ENCODE measurements at regions not wholly inside any gene's neighbourhood (a gene's known extent, or its start where the extent isn't known, plus 50 kb on each side); places are given as distances from the start of the nearest gene placed in this dataset.

DNA sequence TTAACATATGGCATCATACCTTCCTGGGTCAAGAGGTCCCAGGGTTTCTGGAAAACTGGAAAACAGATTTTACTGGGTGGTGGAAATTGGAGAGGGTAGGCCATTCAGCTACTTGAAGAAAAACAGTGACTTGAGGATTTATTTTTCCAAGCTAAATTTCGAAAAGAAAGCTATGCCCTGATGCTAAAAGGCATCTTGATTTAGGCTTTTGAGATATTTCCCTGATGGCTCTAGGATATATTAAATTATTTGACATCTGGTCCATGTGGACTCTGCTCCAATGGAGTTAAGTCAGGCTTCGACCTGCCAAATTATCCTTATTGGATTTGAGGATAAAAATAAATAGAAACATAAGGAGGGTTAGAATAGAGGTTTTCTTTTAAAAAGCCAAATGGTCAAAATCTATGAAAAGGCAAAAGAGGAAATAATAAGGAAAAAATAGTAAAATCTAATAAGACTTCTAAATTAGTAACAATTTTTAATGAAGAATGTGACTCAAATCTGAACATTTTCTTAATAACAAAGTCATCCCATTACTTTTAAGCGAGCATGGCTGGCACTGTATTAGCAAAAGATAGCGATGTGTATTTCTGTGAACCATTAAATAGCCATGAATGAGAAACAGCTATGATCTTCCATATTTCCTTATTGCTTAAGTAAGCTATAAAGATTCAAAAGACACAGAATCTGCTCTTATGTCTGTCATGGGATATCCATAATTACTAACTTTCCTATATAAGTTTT, 190.0 kb upstream of the MIR17HG start:
- TF ChIP-seq ZNF664 (tag by site-specific recombination; IDR thresholded peaks at IDR 0.05) = no peak
- TF ChIP-seq, protein P1, sequence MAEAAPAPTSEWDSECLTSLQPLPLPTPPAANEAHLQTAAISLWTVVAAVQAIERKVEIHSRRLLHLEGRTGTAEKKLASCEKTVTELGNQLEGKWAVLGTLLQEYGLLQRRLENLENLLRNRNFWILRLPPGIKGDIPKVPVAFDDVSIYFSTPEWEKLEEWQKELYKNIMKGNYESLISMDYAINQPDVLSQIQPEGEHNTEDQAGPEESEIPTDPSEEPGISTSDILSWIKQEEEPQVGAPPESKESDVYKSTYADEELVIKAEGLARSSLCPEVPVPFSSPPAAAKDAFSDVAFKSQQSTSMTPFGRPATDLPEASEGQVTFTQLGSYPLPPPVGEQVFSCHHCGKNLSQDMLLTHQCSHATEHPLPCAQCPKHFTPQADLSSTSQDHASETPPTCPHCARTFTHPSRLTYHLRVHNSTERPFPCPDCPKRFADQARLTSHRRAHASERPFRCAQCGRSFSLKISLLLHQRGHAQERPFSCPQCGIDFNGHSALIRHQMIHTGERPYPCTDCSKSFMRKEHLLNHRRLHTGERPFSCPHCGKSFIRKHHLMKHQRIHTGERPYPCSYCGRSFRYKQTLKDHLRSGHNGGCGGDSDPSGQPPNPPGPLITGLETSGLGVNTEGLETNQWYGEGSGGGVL (tag by site-specific recombination; IDR thresholded peaks at IDR 0.05) = no peak
- TF ChIP-seq, protein P2, sequence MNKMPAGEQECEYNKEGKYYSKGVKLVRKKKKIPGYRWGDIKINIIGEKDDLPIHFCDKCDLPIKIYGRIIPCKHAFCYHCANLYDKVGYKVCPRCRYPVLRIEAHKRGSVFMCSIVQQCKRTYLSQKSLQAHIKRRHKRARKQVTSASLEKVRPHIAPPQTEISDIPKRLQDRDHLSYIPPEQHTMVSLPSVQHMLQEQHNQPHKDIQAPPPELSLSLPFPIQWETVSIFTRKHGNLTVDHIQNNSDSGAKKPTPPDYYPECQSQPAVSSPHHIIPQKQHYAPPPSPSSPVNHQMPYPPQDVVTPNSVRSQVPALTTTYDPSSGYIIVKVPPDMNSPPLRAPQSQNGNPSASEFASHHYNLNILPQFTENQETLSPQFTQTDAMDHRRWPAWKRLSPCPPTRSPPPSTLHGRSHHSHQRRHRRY (tag by site-specific recombination; IDR thresholded peaks at IDR 0.05) = no peak
- TF ChIP-seq ZNF623 (tag by site-specific recombination; IDR thresholded peaks at IDR 0.05) = no peak
- TF ChIP-seq, protein P3, sequence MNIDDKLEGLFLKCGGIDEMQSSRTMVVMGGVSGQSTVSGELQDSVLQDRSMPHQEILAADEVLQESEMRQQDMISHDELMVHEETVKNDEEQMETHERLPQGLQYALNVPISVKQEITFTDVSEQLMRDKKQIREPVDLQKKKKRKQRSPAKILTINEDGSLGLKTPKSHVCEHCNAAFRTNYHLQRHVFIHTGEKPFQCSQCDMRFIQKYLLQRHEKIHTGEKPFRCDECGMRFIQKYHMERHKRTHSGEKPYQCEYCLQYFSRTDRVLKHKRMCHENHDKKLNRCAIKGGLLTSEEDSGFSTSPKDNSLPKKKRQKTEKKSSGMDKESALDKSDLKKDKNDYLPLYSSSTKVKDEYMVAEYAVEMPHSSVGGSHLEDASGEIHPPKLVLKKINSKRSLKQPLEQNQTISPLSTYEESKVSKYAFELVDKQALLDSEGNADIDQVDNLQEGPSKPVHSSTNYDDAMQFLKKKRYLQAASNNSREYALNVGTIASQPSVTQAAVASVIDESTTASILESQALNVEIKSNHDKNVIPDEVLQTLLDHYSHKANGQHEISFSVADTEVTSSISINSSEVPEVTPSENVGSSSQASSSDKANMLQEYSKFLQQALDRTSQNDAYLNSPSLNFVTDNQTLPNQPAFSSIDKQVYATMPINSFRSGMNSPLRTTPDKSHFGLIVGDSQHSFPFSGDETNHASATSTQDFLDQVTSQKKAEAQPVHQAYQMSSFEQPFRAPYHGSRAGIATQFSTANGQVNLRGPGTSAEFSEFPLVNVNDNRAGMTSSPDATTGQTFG (tag by site-specific recombination; IDR thresholded peaks at IDR 0.05; ENCODE audit: borderline replicate concordance) = no peak
- TF ChIP-seq GLIS1 (tag by site-specific recombination; IDR thresholded peaks at IDR 0.05) = no peak
- TF ChIP-seq ZNF791 (tag by site-specific recombination; IDR thresholded peaks at IDR 0.05) = no peak
- no peak for TF ChIP-seq ZNF202 (tag by site-specific recombination; IDR thresholded peaks at IDR 0.05; ENCODE audit: borderline replicate concordance)
- TF ChIP-seq ZNF175 (tag by site-specific recombination; IDR thresholded peaks at IDR 0.05) = no peak
- TF ChIP-seq, protein P4, sequence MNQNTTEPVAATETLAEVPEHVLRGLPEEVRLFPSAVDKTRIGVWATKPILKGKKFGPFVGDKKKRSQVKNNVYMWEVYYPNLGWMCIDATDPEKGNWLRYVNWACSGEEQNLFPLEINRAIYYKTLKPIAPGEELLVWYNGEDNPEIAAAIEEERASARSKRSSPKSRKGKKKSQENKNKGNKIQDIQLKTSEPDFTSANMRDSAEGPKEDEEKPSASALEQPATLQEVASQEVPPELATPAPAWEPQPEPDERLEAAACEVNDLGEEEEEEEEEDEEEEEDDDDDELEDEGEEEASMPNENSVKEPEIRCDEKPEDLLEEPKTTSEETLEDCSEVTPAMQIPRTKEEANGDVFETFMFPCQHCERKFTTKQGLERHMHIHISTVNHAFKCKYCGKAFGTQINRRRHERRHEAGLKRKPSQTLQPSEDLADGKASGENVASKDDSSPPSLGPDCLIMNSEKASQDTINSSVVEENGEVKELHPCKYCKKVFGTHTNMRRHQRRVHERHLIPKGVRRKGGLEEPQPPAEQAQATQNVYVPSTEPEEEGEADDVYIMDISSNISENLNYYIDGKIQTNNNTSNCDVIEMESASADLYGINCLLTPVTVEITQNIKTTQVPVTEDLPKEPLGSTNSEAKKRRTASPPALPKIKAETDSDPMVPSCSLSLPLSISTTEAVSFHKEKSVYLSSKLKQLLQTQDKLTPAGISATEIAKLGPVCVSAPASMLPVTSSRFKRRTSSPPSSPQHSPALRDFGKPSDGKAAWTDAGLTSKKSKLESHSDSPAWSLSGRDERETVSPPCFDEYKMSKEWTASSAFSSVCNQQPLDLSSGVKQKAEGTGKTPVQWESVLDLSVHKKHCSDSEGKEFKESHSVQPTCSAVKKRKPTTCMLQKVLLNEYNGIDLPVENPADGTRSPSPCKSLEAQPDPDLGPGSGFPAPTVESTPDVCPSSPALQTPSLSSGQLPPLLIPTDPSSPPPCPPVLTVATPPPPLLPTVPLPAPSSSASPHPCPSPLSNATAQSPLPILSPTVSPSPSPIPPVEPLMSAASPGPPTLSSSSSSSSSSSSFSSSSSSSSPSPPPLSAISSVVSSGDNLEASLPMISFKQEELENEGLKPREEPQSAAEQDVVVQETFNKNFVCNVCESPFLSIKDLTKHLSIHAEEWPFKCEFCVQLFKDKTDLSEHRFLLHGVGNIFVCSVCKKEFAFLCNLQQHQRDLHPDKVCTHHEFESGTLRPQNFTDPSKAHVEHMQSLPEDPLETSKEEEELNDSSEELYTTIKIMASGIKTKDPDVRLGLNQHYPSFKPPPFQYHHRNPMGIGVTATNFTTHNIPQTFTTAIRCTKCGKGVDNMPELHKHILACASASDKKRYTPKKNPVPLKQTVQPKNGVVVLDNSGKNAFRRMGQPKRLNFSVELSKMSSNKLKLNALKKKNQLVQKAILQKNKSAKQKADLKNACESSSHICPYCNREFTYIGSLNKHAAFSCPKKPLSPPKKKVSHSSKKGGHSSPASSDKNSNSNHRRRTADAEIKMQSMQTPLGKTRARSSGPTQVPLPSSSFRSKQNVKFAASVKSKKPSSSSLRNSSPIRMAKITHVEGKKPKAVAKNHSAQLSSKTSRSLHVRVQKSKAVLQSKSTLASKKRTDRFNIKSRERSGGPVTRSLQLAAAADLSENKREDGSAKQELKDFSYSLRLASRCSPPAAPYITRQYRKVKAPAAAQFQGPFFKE (tag by site-specific recombination; IDR thresholded peaks at IDR 0.05; ENCODE audit: borderline replicate concordance) = no peak
- TF ChIP-seq KLF10 (tag by site-specific recombination; IDR thresholded peaks at IDR 0.05) = no peak
- Histone ChIP-seq H3K27ac (ENCODE audit: extremely low read depth, low read depth, low read length) (no peak overlapping the region), H3K4me1 (ENCODE audit: control insufficient read depth, insufficient read depth, low read length) (no peaks in the 10 kb centered on the region), H3K36me3 (ENCODE audit: control insufficient read depth in 2 of 2, insufficient read depth in 1 of 2, low read length in 2 of 2) (no peaks in the 10 kb centered on the region), H3K9me3 (ENCODE audit: control insufficient read depth, insufficient read depth, low read depth, low read length) (no peaks in the 10 kb centered on the region), H3K4me3 (ENCODE audit: low read depth, low read length) (no peak overlapping the region)
- POLR2A ChIA-PET = no interaction called here
- CTCF ChIA-PET = no interaction called here

DNA sequence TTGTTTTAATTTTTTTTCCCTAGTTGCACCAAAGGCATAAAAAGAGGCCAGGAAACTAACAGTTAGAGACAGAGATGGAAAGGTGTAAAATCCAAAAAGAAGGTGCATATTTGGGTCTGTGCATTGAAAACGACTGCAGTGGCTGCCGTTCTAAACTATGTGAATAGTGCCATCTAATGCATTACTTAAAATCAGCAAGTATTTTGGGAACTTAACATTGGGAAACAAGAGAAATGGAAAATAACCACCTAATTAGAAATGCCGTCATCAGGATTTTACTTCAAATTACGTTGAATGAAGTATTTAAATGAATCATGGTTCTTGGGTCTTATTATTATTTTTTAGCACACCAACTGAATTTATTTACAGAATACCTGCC, 189.5 kb upstream of the MIR17HG start:
- ChIA-PET CTCF (no interaction called here), POLR2A (no interaction called here)
- H3K4me1 ChIP-seq (ENCODE audit: control insufficient read depth, insufficient read depth, low read length) = no peaks in the 10 kb centered on the region
- no peak overlapping the region for H3K27ac ChIP-seq (ENCODE audit: extremely low read depth, low read depth, low read length)
- H3K9me3 ChIP-seq (ENCODE audit: control insufficient read depth, insufficient read depth, low read depth, low read length) = no peaks in the 10 kb centered on the region
- H3K36me3 ChIP-seq (ENCODE audit: control insufficient read depth in 2 of 2, insufficient read depth in 1 of 2, low read length in 2 of 2) = no peaks in the 10 kb centered on the region
- H3K4me3 ChIP-seq (ENCODE audit: low read depth, low read length) = no peak overlapping the region
- no peak for TF ChIP-seq ZNF560 (tag by site-specific recombination; IDR thresholded peaks at IDR 0.05; ENCODE audit: borderline replicate concordance)
- TF ChIP-seq ZNF473 (tag by site-specific recombination; IDR thresholded peaks at IDR 0.05) = no peak
- TF ChIP-seq, protein P5, sequence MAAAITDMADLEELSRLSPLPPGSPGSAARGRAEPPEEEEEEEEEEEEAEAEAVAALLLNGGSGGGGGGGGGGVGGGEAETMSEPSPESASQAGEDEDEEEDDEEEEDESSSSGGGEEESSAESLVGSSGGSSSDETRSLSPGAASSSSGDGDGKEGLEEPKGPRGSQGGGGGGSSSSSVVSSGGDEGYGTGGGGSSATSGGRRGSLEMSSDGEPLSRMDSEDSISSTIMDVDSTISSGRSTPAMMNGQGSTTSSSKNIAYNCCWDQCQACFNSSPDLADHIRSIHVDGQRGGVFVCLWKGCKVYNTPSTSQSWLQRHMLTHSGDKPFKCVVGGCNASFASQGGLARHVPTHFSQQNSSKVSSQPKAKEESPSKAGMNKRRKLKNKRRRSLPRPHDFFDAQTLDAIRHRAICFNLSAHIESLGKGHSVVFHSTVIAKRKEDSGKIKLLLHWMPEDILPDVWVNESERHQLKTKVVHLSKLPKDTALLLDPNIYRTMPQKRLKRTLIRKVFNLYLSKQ (tag by site-specific recombination; IDR thresholded peaks at IDR 0.05; ENCODE audit: borderline replicate concordance) = no peak
- no peak for TF ChIP-seq ZNF654 (tag by site-specific recombination; IDR thresholded peaks at IDR 0.05; ENCODE audit: low read depth)
- TF ChIP-seq GLI4 (tag by site-specific recombination; IDR thresholded peaks at IDR 0.05) = no peak
- TF ChIP-seq, protein P6, sequence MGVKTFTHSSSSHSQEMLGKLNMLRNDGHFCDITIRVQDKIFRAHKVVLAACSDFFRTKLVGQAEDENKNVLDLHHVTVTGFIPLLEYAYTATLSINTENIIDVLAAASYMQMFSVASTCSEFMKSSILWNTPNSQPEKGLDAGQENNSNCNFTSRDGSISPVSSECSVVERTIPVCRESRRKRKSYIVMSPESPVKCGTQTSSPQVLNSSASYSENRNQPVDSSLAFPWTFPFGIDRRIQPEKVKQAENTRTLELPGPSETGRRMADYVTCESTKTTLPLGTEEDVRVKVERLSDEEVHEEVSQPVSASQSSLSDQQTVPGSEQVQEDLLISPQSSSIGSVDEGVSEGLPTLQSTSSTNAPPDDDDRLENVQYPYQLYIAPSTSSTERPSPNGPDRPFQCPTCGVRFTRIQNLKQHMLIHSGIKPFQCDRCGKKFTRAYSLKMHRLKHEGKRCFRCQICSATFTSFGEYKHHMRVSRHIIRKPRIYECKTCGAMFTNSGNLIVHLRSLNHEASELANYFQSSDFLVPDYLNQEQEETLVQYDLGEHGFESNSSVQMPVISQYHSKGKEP (tag by site-specific recombination; IDR thresholded peaks at IDR 0.05) = no peak
- no peak for TF ChIP-seq ZNF791 (tag by site-specific recombination; IDR thresholded peaks at IDR 0.05)
- TF ChIP-seq FEZF1 (tag by site-specific recombination; IDR thresholded peaks at IDR 0.05) = no peak
- no peak for TF ChIP-seq ZNF624 (tag by site-specific recombination; IDR thresholded peaks at IDR 0.05)
- TF ChIP-seq REPIN1 (tag by site-specific recombination; IDR thresholded peaks at IDR 0.05; ENCODE audit: low read depth) = no peak

Data from HEK293 (cell line).